ENCODE measurements at regions not wholly inside any gene's neighbourhood (a gene's known extent, or its start where the extent isn't known, plus 50 kb on each side); places are given as distances from the start of the nearest gene placed in this dataset.
"Not testable (repeated sequence)": the region's sequence is repeated elsewhere in the genome, so short reads cannot be mapped to it uniquely, and the experiment has no call there.

- no peak for DNase-seq (ENCODE audit: low spot score)
Measured at GRCh38 chr1:172837816-172838679, 179.1 kb downstream of the FASLG start.

GRCh38 chr1:172838680-172839313 lies 179.9 kb downstream of the FASLG start:
- no peak for DNase-seq (ENCODE audit: low spot score)

- DNase-seq (ENCODE audit: low spot score), result not testable (repeated sequence)
Measured at GRCh38 chr1:172839639-172840038, 180.7 kb downstream of the FASLG start.

- no peak for DNase-seq (ENCODE audit: low spot score)
Measured at GRCh38 chr1:172843444-172843843, 184.5 kb downstream of the FASLG start.

- DNase-seq (ENCODE audit: low spot score), result no peak
Measured at GRCh38 chr1:172845371-172845770, 186.5 kb downstream of the FASLG start.

GRCh38 chr1:172845865-172846264 lies 187.0 kb downstream of the FASLG start:
- DNase-seq (ENCODE audit: low spot score), result no peak

GRCh38 chr1:172847814-172848213 lies 188.9 kb downstream of the FASLG start:
- not testable (repeated sequence) for DNase-seq (ENCODE audit: low spot score)

- no peak for DNase-seq (ENCODE audit: low spot score)
Measured at GRCh38 chr1:172849653-172850052, 190.8 kb downstream of the FASLG start.

- no peak for DNase-seq (ENCODE audit: low spot score)
Measured at GRCh38 chr1:172851077-172851476, 192.2 kb downstream of the FASLG start.

- no peak for DNase-seq (ENCODE audit: low spot score)
Measured at GRCh38 chr1:172851856-172852255, 193.0 kb downstream of the FASLG start.

- DNase-seq (ENCODE audit: low spot score), result not testable (repeated sequence)
Measured at GRCh38 chr1:172855983-172856382, 194.8 kb downstream of the TNFSF18 start.

GRCh38 chr1:172863031-172863430 lies 187.7 kb downstream of the TNFSF18 start:
- DNase-seq (ENCODE audit: low spot score), result no peak

- DNase-seq (ENCODE audit: low spot score), result no peak
Measured at GRCh38 chr1:172867216-172867818, 183.4 kb downstream of the TNFSF18 start.

GRCh38 chr1:172870901-172871606 lies 179.7 kb downstream of the TNFSF18 start:
- DNase-seq (ENCODE audit: low spot score), result no peak

GRCh38 chr1:172874950-172875349 lies 175.8 kb downstream of the TNFSF18 start:
- no peak for DNase-seq (ENCODE audit: low spot score)

GRCh38 chr1:172875892-172876291 lies 174.8 kb downstream of the TNFSF18 start:
- no peak for DNase-seq (ENCODE audit: low spot score)

GRCh38 chr1:172882385-172882784 lies 168.4 kb downstream of the TNFSF18 start:
- DNase-seq (ENCODE audit: low spot score), result no peak

GRCh38 chr1:172882791-172883386 lies 167.9 kb downstream of the TNFSF18 start:
- no peak for DNase-seq (ENCODE audit: low spot score)

GRCh38 chr1:172883387-172883791 lies 167.4 kb downstream of the TNFSF18 start:
- DNase-seq (ENCODE audit: low spot score), result no peak

- DNase-seq (ENCODE audit: low spot score), result no peak
Measured at GRCh38 chr1:172883844-172884243, 166.9 kb downstream of the TNFSF18 start.

GRCh38 chr1:172885411-172885810 lies 165.3 kb downstream of the TNFSF18 start:
- no peak for DNase-seq (ENCODE audit: low spot score)

GRCh38 chr1:172885971-172886370 lies 164.8 kb downstream of the TNFSF18 start:
- no peak for DNase-seq (ENCODE audit: low spot score)

Measured in H4 (cell line).